Head of caudate nucleus (tissue), 42 donors: ENCODE measurements at regions not wholly inside any gene's neighbourhood (a gene's known extent, or its start where the extent isn't known, plus 50 kb on each side); places are given as distances from the start of the nearest gene placed in this dataset.

Experiments
- DNase-seq, 42 donors: peaks; one replicate each; pipeline versions ENCODE4 v3.0.0 to v3.0.0-alpha.2; 2020 to 2021; ENCODE audit warnings: mixed read lengths in 7 of 42
- intact Hi-C: fragments of 100-400 bp; cut with DNase I; formaldehyde crosslinking; loops from one replicate; pipeline ENCODE4 v1.15.0; 2022

GRCh38 chr14:85306024-85306423 is 223.9 kb upstream of the FLRT2 start:
- DNase-seq, result no peak
- intact Hi-C loops, result no loop called here

DNA sequence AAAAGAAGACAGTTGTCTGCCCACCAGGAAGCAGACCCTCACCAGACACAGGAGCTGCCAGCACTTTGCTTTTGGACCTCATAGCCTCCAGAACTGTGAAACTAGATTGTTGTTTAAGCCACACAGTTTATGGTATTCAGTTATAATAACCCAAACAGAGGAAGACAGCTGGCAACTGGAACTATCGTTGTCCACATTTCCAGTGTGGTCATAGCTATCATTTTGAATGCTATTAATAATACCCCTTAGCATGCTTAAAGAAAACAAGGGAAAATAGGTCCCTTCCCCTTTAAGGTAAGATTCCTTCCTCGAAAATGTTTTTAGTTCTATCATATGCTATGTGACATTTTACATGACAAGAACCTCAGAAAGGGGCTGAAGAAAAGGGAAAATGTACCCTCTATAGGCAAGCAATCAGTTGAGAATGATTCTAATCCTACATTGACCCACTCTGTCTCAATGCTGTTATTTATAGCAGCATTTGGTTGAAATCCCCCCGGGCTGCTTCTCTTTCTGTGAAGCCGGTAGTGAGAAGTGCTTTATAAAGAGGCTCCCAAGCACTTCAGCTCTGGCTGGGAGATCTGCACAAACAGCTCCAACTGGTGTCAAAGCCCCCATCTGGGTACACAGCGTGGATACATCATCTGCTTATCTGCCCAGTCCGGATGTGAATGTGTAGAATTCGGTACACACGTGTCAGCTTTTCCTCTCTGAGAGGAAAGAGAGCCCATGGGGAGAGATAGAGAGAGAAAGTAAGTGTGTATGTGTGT is 221.2 kb upstream of the FLRT2 start:
- intact Hi-C loops, result no loop called here

GRCh38 chr14:85310491-85311272 is 219.3 kb upstream of the FLRT2 start:
- intact Hi-C loops, result no loop called here
- no peak for DNase-seq

More for the DNA sequence above, 221.2 kb upstream of the FLRT2 start:
- DNase-seq, result no peak

DNA sequence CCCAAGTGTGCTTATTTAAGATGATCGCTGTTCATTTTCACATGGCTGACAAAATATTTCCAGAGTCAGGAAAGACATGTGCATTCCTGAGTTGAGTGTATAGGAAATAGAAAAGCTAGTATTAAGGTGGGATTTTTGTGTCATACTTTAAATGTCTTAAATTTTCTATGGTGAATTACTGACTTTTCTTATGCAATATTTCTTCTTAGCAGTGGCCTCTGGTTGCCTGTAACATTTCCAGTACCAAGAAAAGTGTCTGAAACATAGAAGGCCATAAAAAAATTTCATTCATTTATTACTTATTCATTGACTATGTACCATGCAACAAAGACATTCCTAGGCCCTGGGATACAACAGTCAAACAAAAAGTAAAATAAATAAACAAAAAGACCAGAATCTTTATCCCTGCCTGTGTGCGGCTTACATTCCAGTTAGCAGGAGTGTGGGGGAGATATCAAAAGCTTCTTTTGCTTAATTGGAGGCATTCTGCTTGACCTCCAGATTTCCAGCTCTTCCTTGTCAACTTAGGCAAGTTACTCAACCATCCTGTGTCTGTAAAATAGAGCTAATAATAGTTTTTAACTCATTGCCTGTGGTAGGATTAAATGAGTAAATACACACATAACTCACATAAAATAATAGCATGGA is 216.3 kb upstream of the FLRT2 start:
- intact Hi-C loops, result no loop called here
- no peak for DNase-seq

DNA sequence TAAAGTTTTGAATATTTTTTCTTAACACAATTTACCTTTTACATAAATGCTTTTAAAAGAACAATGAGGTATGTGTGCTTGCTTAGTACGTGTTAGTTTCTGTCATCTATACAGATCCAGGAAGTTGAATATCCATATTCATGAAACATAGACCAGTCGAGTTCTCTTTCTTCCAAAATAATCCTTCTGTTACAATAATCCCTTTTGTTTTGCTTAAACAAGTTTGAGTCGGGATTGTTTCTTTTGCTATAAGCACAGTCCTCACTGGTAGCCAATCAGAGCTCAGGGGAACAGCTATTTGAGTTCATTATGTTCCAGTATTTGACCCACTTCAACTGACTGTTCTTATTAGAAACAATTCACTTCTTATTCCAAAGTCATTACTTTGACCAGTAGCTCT is 214.7 kb upstream of the FLRT2 start:
- DNase-seq, result no peak
- intact Hi-C loops, result no loop called here

GRCh38 chr14:85315733-85316290 is 214.1 kb upstream of the FLRT2 start:
- DNase-seq, result no peak
- intact Hi-C loops, result no loop called here

DNA sequence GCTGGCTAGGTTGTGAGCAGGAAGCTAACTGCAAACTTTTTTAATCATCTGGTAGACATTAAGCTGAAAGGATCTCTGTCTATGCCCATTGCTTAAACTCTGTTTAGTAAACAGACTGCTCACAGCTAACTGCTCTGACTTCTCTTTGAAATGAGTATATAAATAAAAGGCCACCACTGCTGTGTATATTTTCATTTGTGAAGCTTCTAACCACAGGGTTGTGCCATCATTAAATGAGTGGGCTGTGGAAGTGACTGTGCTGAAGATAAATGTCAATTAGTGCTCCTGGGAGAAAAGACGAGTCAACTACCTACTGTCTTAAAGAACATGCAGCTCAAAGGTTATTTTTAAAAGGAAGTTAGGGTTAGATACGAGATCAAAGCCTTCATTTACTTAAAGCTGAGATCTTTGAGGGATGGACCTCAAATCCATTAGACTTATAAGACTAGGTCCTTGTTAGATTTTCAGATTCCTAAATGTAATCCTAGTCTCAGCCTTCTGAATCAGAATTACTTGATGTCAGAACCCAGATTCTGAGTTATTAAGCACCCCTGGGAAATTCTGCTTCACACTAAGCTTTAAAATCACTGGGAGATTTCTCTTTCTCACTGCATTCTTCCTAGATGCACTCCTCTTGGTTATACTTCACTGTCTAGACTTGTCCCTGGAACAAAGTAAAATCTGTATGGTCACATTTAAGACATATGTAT is 213.1 kb upstream of the FLRT2 start:
- intact Hi-C loops, result no loop called here
- no peak for DNase-seq

GRCh38 chr14:85317491-85318021 is 212.4 kb upstream of the FLRT2 start:
- DNase-seq, result no peak
- intact Hi-C loops, result no loop called here

DNA sequence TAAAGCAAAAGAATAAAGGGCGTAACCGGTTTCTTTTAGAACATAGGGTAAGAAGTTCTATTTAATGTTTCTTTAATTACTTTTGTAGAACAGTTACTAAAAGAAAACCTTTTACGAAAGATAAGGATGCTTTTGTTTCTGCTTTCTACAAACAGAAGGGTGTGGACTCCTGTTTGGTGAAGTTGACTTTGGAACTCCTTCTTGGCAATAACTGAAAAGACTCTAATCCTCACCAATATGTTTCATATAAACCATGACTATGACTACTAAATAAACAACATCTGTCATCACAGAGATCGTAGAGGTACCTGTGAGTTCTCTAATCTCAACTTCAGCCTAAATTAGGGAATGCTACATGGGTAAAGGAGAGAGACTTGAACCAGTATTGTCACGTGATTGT is 210.8 kb upstream of the FLRT2 start:
- no peak for DNase-seq
- intact Hi-C loops, result no loop called here

GRCh38 chr14:85319998-85320630 is 209.8 kb upstream of the FLRT2 start:
- intact Hi-C loops, result no loop called here
- no peak for DNase-seq

DNA sequence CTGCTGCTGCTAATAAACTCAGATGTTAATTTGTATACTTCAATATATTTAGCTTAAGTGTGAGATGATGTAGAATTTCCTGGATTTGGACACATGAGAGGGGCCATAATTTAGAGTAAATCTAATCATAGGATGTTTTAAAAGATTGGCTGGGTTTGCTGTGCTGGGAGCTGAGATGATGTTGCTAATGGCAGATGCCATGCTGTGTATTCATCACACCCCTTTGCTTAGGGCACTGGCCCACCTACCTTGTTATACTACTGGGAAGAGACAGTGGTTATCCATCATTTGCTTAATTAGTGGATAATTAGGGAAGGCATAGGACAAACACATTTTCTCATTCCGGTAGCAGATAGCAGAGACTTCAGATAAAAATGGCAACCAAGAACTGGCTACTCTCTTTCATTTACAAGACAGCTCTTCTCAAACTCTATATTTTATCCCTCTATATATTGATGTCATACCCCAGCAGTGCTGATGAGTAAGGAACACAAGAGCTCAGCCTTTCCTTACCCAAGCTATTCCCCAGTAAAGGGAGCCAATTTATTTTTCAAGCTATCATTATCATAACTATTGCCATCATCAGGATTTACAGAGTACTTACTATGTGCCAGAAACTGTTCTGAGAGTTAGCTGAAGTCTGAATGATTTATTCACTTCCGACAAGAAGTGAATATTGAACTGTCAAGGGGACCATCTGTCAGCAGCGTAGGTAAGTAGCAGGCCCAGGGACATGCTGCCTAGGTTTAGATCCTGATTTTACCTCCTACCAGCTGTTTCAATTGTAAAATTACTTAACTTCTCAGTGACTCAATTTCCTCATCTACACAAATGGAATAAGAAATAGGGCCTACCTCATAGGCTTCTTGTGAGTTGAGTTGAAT is 204.6 kb upstream of the FLRT2 start:
- no peak for DNase-seq
- intact Hi-C loops, result no loop called here

GRCh38 chr14:85332401-85332800 is 197.5 kb upstream of the FLRT2 start:
- intact Hi-C loops, result no loop called here
- DNase-seq, result no peak

- no peak for DNase-seq
- intact Hi-C loops, result no loop called here
These were observed 196.6 kb upstream of the FLRT2 start for GRCh38 chr14:85333313-85333712.

DNA sequence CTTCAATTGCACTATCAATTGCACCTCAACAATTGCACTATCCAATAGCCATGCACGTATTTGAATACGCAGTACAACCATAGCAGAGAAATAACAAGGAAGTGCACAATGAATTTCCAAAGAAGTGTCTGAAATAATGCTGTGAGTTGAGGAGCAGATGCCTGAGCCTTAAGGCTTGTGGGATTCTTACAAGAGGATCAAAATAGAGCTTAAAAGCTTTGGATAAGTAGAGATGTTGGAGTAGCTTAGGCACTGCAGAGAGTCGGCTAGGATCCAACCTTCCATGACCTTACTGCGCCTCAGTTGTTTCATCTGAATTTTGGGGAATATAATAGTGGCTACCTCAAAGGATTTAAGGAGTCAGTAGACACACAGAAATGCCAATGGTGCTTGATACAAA is 196.1 kb upstream of the FLRT2 start:
- DNase-seq, result no peak
- intact Hi-C loops, result no loop called here

GRCh38 chr14:85334316-85334715 is 195.6 kb upstream of the FLRT2 start:
- DNase-seq, result no peak
- intact Hi-C loops, result no loop called here

GRCh38 chr14:85336257-85336656 is 193.7 kb upstream of the FLRT2 start:
- DNase-seq, result no peak
- intact Hi-C loops, result no loop called here

GRCh38 chr14:85336817-85337216 is 193.1 kb upstream of the FLRT2 start:
- intact Hi-C loops, result no loop called here
- DNase-seq, result no peak

DNA sequence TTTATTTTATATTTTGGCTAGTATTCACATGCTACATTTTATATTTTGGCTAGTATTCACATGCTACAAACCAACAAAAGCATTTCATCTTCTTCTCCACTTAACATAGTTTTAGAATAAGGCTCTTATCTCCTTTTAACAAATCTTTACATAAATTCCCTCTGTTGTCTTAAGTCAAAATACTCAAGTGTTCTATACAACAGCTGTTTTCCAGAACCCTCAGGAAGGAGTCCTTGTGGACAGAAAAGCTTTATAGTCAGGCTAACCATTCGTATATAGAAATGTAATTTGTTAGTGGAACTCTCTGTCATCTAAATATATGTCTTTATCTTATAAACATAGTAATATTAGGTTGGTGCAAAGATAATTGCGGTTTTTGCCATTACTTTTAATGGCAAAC is 191.0 kb upstream of the FLRT2 start:
- intact Hi-C loops, result no loop called here

More for the DNA sequence above, 191.0 kb upstream of the FLRT2 start:
- no peak for DNase-seq
